Mammary epithelial cell (primary cell): ENCODE measurements at regions not wholly inside any gene's neighbourhood (a gene's known extent, or its start where the extent isn't known, plus 50 kb on each side); places are given as distances from the start of the nearest gene placed in this dataset.

ENCODE experiments used
- EZH2 ChIP-seq: IDR thresholded peaks from 2 replicates; pipeline ENCODE4 v1.6.1; 2012; ENCODE audit warnings: low read length, inconsistent platforms, borderline replicate concordance
- TF ChIP-seq, protein P1 (sequence below), 2 donors: IDR thresholded peaks in 1 of 2; conservative IDR thresholded peaks in 1 of 2; 2 replicates each; pipeline ENCODE4 v1.5.1; 2011 to 2012; ENCODE audit warnings: inconsistent platforms in 2 of 2, low read length in 2 of 2, mild to moderate bottlenecking in 2 of 2, control low read depth in 1 of 2, low read depth in 1 of 2; ENCODE audit not compliant: insufficient read depth in 1 of 2; ENCODE audit errors: extremely low read depth in 1 of 2

DNA sequence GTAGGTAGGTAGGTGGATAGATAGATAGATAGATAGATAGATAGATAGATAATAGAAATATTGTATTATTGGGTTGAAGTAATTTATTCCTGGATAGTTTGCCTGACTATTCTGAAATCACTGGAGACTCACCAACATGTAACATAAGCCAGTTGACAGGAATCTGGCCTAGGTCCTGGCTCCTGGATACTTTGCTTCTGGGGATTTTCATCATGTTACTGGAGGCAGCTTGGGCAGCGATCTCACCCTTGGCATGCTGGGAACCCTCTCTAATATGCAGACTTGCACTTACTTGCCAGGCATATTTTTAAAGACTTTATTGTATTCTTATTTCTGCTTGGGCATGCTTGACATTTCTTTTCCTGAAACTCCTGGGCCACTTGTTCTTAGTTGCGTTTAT lies 709.1 kb upstream of the FZD8 start:
- no peak for TF ChIP-seq EZH2
- TF ChIP-seq, protein P1, sequence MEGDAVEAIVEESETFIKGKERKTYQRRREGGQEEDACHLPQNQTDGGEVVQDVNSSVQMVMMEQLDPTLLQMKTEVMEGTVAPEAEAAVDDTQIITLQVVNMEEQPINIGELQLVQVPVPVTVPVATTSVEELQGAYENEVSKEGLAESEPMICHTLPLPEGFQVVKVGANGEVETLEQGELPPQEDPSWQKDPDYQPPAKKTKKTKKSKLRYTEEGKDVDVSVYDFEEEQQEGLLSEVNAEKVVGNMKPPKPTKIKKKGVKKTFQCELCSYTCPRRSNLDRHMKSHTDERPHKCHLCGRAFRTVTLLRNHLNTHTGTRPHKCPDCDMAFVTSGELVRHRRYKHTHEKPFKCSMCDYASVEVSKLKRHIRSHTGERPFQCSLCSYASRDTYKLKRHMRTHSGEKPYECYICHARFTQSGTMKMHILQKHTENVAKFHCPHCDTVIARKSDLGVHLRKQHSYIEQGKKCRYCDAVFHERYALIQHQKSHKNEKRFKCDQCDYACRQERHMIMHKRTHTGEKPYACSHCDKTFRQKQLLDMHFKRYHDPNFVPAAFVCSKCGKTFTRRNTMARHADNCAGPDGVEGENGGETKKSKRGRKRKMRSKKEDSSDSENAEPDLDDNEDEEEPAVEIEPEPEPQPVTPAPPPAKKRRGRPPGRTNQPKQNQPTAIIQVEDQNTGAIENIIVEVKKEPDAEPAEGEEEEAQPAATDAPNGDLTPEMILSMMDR (conservative IDR thresholded peaks at IDR 0.05 in 1 of 2, IDR thresholded peaks at IDR 0.05 in 1 of 2; ENCODE audit: extremely low read depth in 1 of 2, insufficient read depth in 1 of 2, low read depth in 1 of 2, low read length in 2 of 2): no peak
